ENCODE measurements at regions not wholly inside any gene's neighbourhood (a gene's known extent, or its start where the extent isn't known, plus 50 kb on each side); places are given as distances from the start of the nearest gene placed in this dataset.

DNA sequence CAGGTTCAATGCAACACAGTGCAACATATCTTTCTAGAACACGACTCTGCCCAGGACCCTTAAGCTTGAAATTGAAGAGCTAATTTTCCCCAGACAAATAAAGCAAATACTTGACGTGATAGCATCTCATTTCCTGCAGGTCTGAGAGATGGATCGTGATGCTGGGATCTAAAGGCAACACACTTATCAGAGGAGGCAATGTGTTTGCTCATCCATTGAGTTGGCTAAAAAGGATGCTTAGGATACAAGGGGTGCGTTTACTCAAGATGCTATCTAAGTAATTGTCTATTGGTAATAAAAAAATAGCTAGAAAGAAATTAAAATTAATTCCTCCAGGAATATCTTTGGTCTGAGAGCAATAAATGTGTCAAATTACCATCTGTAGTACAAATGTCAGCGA is 129.0 kb downstream of the SOCS6 start:
- no peak overlapping the region for H3K27ac ChIP-seq
- in situ Hi-C loops (cut with HindIII; ENCODE audit: low pct_ligation_motif_present, low sequenced_read_pairs) = no loop called here
- no peak for DNase-seq
- H3K27me3 ChIP-seq (replicated peaks) = no peaks in the 10 kb centered on the region
- no peak overlapping the region for H3K4me3 ChIP-seq (ENCODE audit: low read depth, low read length)
- H3K36me3 ChIP-seq (replicated peaks) = no peaks in the 10 kb centered on the region
- TF ChIP-seq, protein P1, sequence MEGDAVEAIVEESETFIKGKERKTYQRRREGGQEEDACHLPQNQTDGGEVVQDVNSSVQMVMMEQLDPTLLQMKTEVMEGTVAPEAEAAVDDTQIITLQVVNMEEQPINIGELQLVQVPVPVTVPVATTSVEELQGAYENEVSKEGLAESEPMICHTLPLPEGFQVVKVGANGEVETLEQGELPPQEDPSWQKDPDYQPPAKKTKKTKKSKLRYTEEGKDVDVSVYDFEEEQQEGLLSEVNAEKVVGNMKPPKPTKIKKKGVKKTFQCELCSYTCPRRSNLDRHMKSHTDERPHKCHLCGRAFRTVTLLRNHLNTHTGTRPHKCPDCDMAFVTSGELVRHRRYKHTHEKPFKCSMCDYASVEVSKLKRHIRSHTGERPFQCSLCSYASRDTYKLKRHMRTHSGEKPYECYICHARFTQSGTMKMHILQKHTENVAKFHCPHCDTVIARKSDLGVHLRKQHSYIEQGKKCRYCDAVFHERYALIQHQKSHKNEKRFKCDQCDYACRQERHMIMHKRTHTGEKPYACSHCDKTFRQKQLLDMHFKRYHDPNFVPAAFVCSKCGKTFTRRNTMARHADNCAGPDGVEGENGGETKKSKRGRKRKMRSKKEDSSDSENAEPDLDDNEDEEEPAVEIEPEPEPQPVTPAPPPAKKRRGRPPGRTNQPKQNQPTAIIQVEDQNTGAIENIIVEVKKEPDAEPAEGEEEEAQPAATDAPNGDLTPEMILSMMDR (IDR thresholded peaks at IDR 0.05; ENCODE audit: low read depth, low read length, missing control alignments) = no peak

DNA sequence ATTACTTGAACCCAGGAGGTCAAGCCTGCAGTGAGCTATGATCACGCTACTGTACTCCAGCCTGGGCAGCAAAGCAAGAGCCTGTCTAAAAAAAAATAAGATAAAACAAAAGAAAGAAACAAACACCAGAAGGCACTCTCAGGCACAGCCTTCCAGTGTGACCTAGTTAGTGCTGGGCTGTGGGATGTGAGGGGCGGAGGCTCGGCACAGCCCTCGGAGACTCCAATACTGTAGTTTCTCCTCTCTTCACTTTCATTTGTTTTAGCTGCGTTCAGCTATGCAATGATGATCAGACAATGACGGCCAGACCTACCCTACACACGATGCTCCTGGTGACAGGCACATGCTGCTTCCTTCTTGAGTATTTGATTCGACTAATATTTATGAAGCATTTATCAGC is 127.7 kb downstream of the SOCS6 start:
- TF ChIP-seq, protein P1 (IDR thresholded peaks at IDR 0.05; ENCODE audit: low read depth, low read length, missing control alignments) = no peak
- in situ Hi-C loops (cut with HindIII; ENCODE audit: low pct_ligation_motif_present, low sequenced_read_pairs) = no loop called here
- H3K36me3 ChIP-seq (replicated peaks) = no peaks in the 10 kb centered on the region
- H3K27me3 ChIP-seq (replicated peaks) = no peaks in the 10 kb centered on the region
- no peak overlapping the region for H3K4me3 ChIP-seq (ENCODE audit: low read depth, low read length)
- no peak overlapping the region for H3K27ac ChIP-seq
- no peak for DNase-seq

DNA sequence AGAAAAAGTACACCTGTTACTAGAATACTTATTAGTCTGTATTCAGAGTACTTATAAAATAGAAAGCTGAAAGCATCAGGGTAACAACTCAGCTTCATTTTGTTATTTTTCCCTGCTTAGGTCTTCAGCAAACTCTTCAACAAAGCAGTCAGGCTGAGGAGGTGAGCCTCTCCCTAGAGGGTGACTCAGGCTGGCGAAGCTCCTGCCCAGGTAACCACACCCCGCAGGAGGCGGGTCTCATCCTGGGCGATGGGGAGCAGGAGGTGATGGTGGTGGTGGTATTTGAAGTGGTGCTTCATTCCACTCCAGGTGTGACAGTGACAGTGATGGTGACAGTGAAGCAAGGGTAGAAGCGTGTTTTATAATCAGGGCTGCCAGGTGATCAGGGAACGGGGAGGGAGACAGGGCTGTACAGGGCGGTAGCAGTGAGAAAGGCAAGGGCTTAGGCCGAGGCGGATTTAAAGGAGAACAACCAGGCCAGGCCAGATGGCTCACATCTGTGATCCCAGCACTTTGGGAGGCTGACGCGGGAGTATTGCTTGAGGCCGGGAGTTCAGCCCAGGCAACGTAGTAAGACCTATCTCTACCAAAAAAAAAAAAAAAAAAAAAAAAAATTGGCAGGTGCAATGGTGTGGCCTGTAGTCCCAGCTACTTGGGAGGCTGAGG is 127.1 kb downstream of the SOCS6 start:
- in situ Hi-C loops (cut with HindIII; ENCODE audit: low pct_ligation_motif_present, low sequenced_read_pairs) = no loop called here
- Histone ChIP-seq H3K36me3 (replicated peaks) (no peaks in the 10 kb centered on the region), H3K27me3 (replicated peaks) (no peaks in the 10 kb centered on the region), H3K4me3 (ENCODE audit: low read depth, low read length) (no peak overlapping the region), H3K27ac (no peak overlapping the region)
- TF ChIP-seq, protein P1 (IDR thresholded peaks at IDR 0.05; ENCODE audit: low read depth, low read length, missing control alignments) = no peak
- no peak for DNase-seq

DNA sequence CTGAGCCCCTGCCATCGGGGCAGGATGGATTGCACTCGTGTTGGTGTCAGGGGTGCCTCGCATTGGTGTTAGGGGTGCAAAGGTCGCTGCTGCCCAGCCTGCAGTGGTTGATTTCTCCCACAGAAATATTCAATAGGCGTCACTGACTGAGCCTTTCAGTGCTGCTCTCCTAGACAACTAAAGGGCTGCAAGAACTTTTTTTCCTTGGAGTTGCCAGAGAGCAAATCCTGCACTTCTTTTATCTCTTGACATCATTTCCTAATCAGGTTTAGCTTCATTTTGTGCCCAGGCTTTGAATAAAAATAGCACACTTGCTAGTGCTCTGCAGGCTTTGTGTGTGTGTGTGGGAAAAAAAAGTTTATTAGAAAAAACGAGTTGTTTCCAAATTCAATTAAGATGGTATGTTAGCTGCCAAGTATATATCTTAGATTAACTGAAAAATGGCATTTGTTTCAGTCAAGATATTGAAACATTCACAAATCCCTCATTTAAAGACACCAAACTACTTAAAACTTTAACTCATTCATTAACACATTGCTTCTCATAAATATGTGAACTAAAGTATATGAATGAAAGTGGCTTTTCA is 125.6 kb downstream of the SOCS6 start:
- TF ChIP-seq, protein P1 (IDR thresholded peaks at IDR 0.05; ENCODE audit: low read depth, low read length, missing control alignments) = no peak

DNA sequence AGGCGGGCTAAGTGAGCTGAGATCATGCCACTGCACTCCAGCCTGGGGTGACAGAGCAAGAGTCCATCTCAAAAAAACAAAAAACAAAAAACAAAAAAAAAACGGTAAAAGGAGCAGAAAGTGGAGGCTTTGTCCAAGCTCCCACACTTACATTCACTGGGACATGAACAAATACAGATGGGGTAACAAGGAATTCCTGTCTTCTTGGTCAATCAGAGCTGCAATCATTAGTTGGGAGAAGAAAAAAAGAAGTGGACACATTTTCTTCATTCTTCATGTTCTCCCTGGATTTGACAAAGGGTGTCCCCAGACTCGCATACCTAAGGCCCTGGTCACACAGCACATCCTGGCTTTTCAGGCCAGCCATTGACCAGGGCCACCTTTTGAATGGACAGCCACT is 124.6 kb downstream of the SOCS6 start:
- no peaks in the 10 kb centered on the region for H3K36me3 ChIP-seq (replicated peaks)
- H3K27me3 ChIP-seq (replicated peaks) = no peaks in the 10 kb centered on the region
- in situ Hi-C loops (cut with HindIII; ENCODE audit: low pct_ligation_motif_present, low sequenced_read_pairs) = no loop called here
- H3K4me3 ChIP-seq (ENCODE audit: low read depth, low read length) = no peak overlapping the region
- DNase-seq = no peak
- TF ChIP-seq, protein P1 (IDR thresholded peaks at IDR 0.05; ENCODE audit: low read depth, low read length, missing control alignments) = no peak
- no peak overlapping the region for H3K27ac ChIP-seq

More for the DNA sequence above, 125.6 kb downstream of the SOCS6 start:
- no peak for DNase-seq
- Histone ChIP-seq H3K36me3 (replicated peaks) (no peaks in the 10 kb centered on the region), H3K27ac (no peak overlapping the region), H3K27me3 (replicated peaks) (no peaks in the 10 kb centered on the region), H3K4me3 (ENCODE audit: low read depth, low read length) (no peak overlapping the region)
- in situ Hi-C loops (cut with HindIII; ENCODE audit: low pct_ligation_motif_present, low sequenced_read_pairs) = no loop called here

All from brain microvascular endothelial cell (primary cell).